Skin of body (tissue), 1 donor: ENCODE measurements at regions not wholly inside any gene's neighbourhood (a gene's known extent, or its start where the extent isn't known, plus 50 kb on each side); places are given as distances from the start of the nearest gene placed in this dataset.
A peak's percentile ranks its signal among the peaks of the same experiment; 100 is the strongest.
"Not testable (repeated sequence)": the region's sequence is repeated elsewhere in the genome, so short reads cannot be mapped to it uniquely, and the experiment has no call there.

ENCODE experiments used
- DNase-seq: peaks from one replicate; lab custom pipeline; 2025; lab: John Stamatoyannopoulos, UW

- DNase-seq, result no peak
Measured at GRCh38 chr6:163750431-163751031, 336.0 kb downstream of the QKI start.

GRCh38 chr6:163748886-163749285 is 334.4 kb downstream of the QKI start:
- no peak for DNase-seq

- DNase-seq, result no peak
Measured at GRCh38 chr6:163748036-163748435, 333.5 kb downstream of the QKI start.

- not testable (repeated sequence) for DNase-seq
Measured at GRCh38 chr6:163747058-163747457, 332.5 kb downstream of the QKI start.

- DNase-seq, result peak; percentile 87
Measured at GRCh38 chr6:163745536-163746400, 331.2 kb downstream of the QKI start.

GRCh38 chr6:163744256-163744925 is 329.9 kb downstream of the QKI start:
- DNase-seq, result no peak

- no peak for DNase-seq
Measured at GRCh38 chr6:163743796-163744195, 329.3 kb downstream of the QKI start.

- no peak for DNase-seq
Measured at GRCh38 chr6:163741743-163742363, 327.3 kb downstream of the QKI start.

- no peak for DNase-seq
Measured at GRCh38 chr6:163741342-163741741, 326.8 kb downstream of the QKI start.

GRCh38 chr6:163739966-163740365 is 325.4 kb downstream of the QKI start:
- no peak for DNase-seq

GRCh38 chr6:163739408-163739725 is 324.8 kb downstream of the QKI start:
- peak; percentile 73 for DNase-seq

GRCh38 chr6:163738725-163739407 is 324.3 kb downstream of the QKI start:
- DNase-seq, result no peak

- DNase-seq, result no peak
Measured at GRCh38 chr6:163738304-163738703, 323.8 kb downstream of the QKI start.

- DNase-seq, result no peak
Measured at GRCh38 chr6:163735076-163735475, 320.6 kb downstream of the QKI start.

GRCh38 chr6:163733061-163733460 is 318.5 kb downstream of the QKI start:
- no peak for DNase-seq

- no peak for DNase-seq
Measured at GRCh38 chr6:163732479-163732878, 318.0 kb downstream of the QKI start.

- DNase-seq, result not testable (repeated sequence)
Measured at GRCh38 chr6:163732014-163732351, 317.5 kb downstream of the QKI start.

- no peak for DNase-seq
Measured at GRCh38 chr6:163731215-163732013, 316.9 kb downstream of the QKI start.

GRCh38 chr6:163730246-163731210 is 316.0 kb downstream of the QKI start:
- DNase-seq, result no peak
